HepG2 (cell line): ENCODE measurements at regions not wholly inside any gene's neighbourhood (a gene's known extent, or its start where the extent isn't known, plus 50 kb on each side); places are given as distances from the start of the nearest gene placed in this dataset.

Source experiments
- BRCA1 ChIP-seq: sonication (generic); formaldehyde crosslinking; IDR thresholded peaks from 2 replicates; pipeline ENCODE4 v1.4.0; 2020; ENCODE audit warnings: missing genetic modification reagents
- FOSL1 ChIP-seq: sonication (generic); formaldehyde crosslinking; IDR thresholded peaks from 2 replicates; pipeline ENCODE4 v1.9.0; 2021; ENCODE audit warnings: missing genetic modification reagents, borderline replicate concordance
- GATAD2A ChIP-seq: IDR thresholded peaks from 2 replicates; pipeline ENCODE4 v1.6.1; 2016
- IRF2 ChIP-seq: IDR thresholded peaks from 2 replicates; pipeline ENCODE4 v1.6.1; 2018; ENCODE audit warnings: missing genetic modification reagents, missing compliant biosample characterization
- JARID2 ChIP-seq: sonication (generic); formaldehyde crosslinking; IDR thresholded peaks from 2 replicates; pipeline ENCODE4 v1.8.1; 2023; ENCODE audit warnings: missing genetic modification reagents, inconsistent platforms; ENCODE audit not compliant: insufficient replicate concordance
- JDP2 ChIP-seq: sonication (generic); formaldehyde crosslinking; IDR thresholded peaks from 2 replicates; pipeline ENCODE4 v1.8.1; 2022; ENCODE audit warnings: missing genetic modification reagents, borderline replicate concordance
- KAT8 ChIP-seq: IDR thresholded peaks from 2 replicates; pipeline ENCODE4 v1.6.1; 2016; ENCODE audit warnings: missing genetic modification reagents, missing compliant biosample characterization
- KDM1A ChIP-seq: IDR thresholded peaks from 2 replicates; pipeline ENCODE4 v1.6.1; 2016; ENCODE audit warnings: missing compliant biosample characterization
- KDM3A ChIP-seq: IDR thresholded peaks from 2 replicates; pipeline ENCODE4 v1.6.1; 2018; ENCODE audit warnings: low read depth, missing compliant biosample characterization
- KLF6 ChIP-seq: IDR thresholded peaks from 2 replicates; pipeline ENCODE4 v1.8.0; 2016; ENCODE audit warnings: missing biosample characterization, missing genetic modification reagents
- KMT2A ChIP-seq: sonication (generic); formaldehyde crosslinking; IDR thresholded peaks from 2 replicates; pipeline ENCODE4 v1.4.0; 2020; ENCODE audit warnings: missing genetic modification reagents
- MED1 ChIP-seq: sonication (generic); formaldehyde crosslinking; IDR thresholded peaks from 2 replicates; pipeline ENCODE4 v1.4.0; 2020; ENCODE audit warnings: missing genetic modification reagents
- NFATC3 ChIP-seq: sonication (generic); formaldehyde crosslinking; IDR thresholded peaks from 2 replicates; pipeline ENCODE4 v1.5.1; 2020; ENCODE audit warnings: mild to moderate bottlenecking, missing genetic modification reagents
- POLR2G ChIP-seq: fragments of 200-400 bp; formaldehyde crosslinking; IDR thresholded peaks from 2 replicates; pipeline ENCODE4 v1.6.1; 2018; ENCODE audit warnings: mild to moderate bottlenecking, low read depth, low read length, moderate library complexity
- PPARG ChIP-seq: conservative IDR thresholded peaks from 2 replicates; pipeline ENCODE4 v1.6.1; 2016; ENCODE audit warnings: missing biosample characterization, missing genetic modification reagents
- SIN3B ChIP-seq: fragments of 150-350 bp; IDR thresholded peaks from 2 replicates; pipeline ENCODE4 v1.6.1; 2014; ENCODE audit warnings: low read length
- SNAPC2 ChIP-seq: sonication (generic); formaldehyde crosslinking; IDR thresholded peaks from 2 replicates; pipeline ENCODE4 v1.8.1; 2022; ENCODE audit warnings: mild to moderate bottlenecking, missing genetic modification reagents
- SPEN ChIP-seq: sonication (generic); formaldehyde crosslinking; IDR thresholded peaks from 2 replicates; pipeline ENCODE4 v1.5.1; 2020; ENCODE audit warnings: low read depth, mild to moderate bottlenecking, missing genetic modification reagents
- TMF1 ChIP-seq: sonication (generic); formaldehyde crosslinking; IDR thresholded peaks from 2 replicates; pipeline ENCODE4 v1.8.1; 2022; ENCODE audit warnings: low read depth, missing genetic modification reagents
- ZMYM4 ChIP-seq: sonication (generic); formaldehyde crosslinking; IDR thresholded peaks from 2 replicates; pipeline ENCODE4 v1.8.1; 2023; ENCODE audit warnings: mild to moderate bottlenecking, missing genetic modification reagents
- ZNF12 ChIP-seq: sonication (generic); formaldehyde crosslinking; IDR thresholded peaks from 2 replicates; pipeline ENCODE4 v1.5.0; 2020; ENCODE audit warnings: missing genetic modification reagents
- ZNF275 ChIP-seq: sonication (generic); formaldehyde crosslinking; IDR thresholded peaks from 2 replicates; pipeline ENCODE4 v1.8.0; 2022; ENCODE audit warnings: missing genetic modification reagents, mild to moderate bottlenecking, inconsistent platforms, borderline replicate concordance
- ZNF281 ChIP-seq: sonication (generic); formaldehyde crosslinking; IDR thresholded peaks from 2 replicates; pipeline ENCODE4 v1.4.0; 2020; ENCODE audit warnings: missing genetic modification reagents, borderline replicate concordance
- ZNF432 ChIP-seq: sonication (generic); formaldehyde crosslinking; IDR thresholded peaks from 2 replicates; pipeline ENCODE4 v1.5.0; 2020; ENCODE audit warnings: missing genetic modification reagents, mild to moderate bottlenecking, borderline replicate concordance
- ZNF460 ChIP-seq: sonication (generic); formaldehyde crosslinking; IDR thresholded peaks from 2 replicates; pipeline ENCODE4 v1.5.1; 2020; ENCODE audit warnings: missing genetic modification reagents, mild to moderate bottlenecking, borderline replicate concordance
- ZNF510 ChIP-seq: sonication (generic); formaldehyde crosslinking; IDR thresholded peaks from 2 replicates; pipeline ENCODE4 v1.4.0; 2020; ENCODE audit warnings: low read depth, mild to moderate bottlenecking, missing genetic modification reagents
- ZNF710 ChIP-seq: sonication (generic); formaldehyde crosslinking; IDR thresholded peaks from 2 replicates; pipeline ENCODE4 v1.5.0; 2020; ENCODE audit warnings: mild to moderate bottlenecking, missing genetic modification reagents, borderline replicate concordance
- ZNF772 ChIP-seq: sonication (generic); formaldehyde crosslinking; IDR thresholded peaks from 2 replicates; pipeline ENCODE4 v1.5.0; 2020; ENCODE audit warnings: mild to moderate bottlenecking, missing genetic modification reagents

- TF ChIP-seq KMT2A (CRISPR knock-in tag) (0 out of 2 replicates have a peak, but pooled peaks have one; percentile 13), JDP2 (CRISPR knock-in tag) (no peak), SNAPC2 (no peak), SIN3B (0 out of 2 replicates have a peak, but pooled peaks have one; percentile 13), ZNF510 (CRISPR knock-in tag) (0 out of 2 replicates have a peak, but pooled peaks have one; percentile 47), KDM1A (0 out of 2 replicates have a peak, but pooled peaks have one; percentile 20), ZNF710 (CRISPR knock-in tag) (peak; percentile 18; the same call in 1 of the 2 replicates), KAT8 (CRISPR knock-in tag) (peak; percentile 77), ZMYM4 (peak; percentile 76), POLR2G (0 out of 2 replicates have a peak, but pooled peaks have one; percentile 42), MED1 (peak; percentile 90), BRCA1 (CRISPR knock-in tag) (no peak), TMF1 (no peak), NFATC3 (no peak), ZNF281 (peak; percentile 42; the same call in 1 of the 2 replicates), IRF2 (CRISPR knock-in tag) (peak; percentile 67; the same call in 1 of the 2 replicates), ZNF432 (CRISPR knock-in tag) (no peak), KLF6 (CRISPR knock-in tag) (peak; percentile 80), ZNF275 (CRISPR knock-in tag) (no peak), GATAD2A (CRISPR knock-in tag) (peak; percentile 91), ZNF12 (peak; percentile 51), JARID2 (CRISPR knock-in tag) (no peak), ZNF460 (CRISPR knock-in tag) (no peak), FOSL1 (CRISPR knock-in tag) (peak; percentile 43; the same call in 1 of the 2 replicates), KDM3A (CRISPR knock-in tag) (peak; percentile 41; the same call in 1 of the 2 replicates), ZNF772 (CRISPR knock-in tag) (no peak), SPEN (CRISPR knock-in tag) (peak; percentile 26; the same call in 1 of the 2 replicates), PPARG (CRISPR knock-in tag) (peak; percentile 68; the same call in 1 of the 2 replicates)
Measured at GRCh38 chr5:74918232-74918669, 52.1 kb upstream of the FAM169A start (continued).
